ENCODE measurements at regions not wholly inside any gene's neighbourhood (a gene's known extent, or its start where the extent isn't known, plus 50 kb on each side); places are given as distances from the start of the nearest gene placed in this dataset.
"Not testable (repeated sequence)": the region's sequence is repeated elsewhere in the genome, so short reads cannot be mapped to it uniquely, and the experiment has no call there.

DNA sequence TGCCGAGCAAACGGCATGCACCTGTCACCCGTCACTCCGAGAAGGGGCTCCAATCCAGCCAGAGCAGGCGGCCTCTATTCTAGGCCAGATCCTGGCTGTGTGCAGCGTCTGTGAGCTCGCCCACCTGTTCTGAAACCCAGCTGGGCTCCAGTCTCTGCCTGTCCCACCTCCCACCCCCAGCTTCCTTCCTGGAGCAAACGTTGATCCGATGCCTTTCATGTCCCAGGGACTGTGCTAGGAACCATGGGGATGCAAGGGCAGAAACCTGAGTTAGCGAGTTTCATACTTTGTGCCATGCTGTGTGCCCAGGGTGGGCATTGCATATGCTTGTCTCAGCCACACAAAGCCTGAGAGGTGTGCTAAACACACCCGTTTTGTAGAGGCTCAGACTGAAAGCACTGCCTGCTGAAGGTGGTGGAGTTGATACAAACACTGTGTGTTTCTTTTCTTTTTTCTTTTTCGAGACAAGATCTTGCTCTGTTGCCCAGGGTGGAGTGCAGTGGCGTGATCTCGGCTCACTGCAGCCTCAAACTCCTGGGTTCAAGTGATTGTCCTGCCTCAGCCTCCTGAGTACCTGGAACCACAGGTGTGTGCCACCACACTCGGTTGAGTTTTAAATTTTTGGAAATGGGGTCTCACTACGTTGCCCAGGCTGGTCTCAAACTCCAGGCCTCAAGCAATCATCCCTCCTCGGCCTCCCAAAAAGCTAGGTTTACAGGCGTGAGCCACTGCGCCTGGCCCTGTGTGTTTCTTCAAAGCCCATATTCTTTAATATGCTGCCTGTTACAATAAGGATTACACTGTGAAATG lies 84.1 kb upstream of the MED13L start:
- no peak for DNase-seq

GRCh38 chr12:116365114-116365513 lies 87.6 kb upstream of the MED13L start:
- no peak for DNase-seq

DNA sequence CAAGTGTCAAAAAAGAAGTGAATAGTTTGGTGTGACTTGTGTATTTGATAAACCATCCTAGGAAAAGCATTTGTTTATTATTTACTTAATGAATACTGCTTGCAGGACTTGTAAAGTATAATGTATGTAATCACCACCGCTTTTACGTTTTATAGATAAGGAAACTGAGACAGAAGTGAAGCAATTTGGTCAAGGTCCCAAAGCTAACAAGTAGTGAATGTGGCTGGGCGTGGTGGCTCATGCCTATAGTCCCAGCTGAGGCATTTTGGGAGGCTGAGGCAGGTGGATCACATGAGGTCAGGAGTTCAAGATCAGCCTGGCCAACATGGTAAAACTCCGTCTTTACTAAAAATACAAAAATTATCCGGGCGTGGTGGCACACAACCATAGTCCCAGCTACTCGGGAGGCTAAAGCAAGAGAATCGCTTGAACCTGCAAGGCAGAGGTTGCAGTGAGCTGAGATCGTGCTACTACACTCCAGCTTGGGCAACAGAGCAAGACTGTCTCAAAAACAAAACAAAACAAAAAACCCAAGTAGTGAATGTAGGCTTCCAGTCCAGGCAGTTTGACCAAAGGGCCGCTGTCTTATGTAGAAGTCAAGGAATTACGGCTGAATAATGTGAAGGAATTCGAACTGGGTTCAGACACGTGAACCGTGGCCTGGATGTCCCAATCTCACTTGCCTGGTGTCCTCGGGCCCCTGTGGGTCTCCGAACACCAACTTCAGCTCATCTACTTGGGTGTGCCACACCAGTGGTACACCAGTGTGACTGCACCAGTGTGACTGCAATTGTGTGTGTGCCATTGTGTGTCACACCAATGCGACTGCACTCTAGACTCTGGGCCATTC lies 88.3 kb upstream of the MED13L start:
- DNase-seq = no peak

DNA sequence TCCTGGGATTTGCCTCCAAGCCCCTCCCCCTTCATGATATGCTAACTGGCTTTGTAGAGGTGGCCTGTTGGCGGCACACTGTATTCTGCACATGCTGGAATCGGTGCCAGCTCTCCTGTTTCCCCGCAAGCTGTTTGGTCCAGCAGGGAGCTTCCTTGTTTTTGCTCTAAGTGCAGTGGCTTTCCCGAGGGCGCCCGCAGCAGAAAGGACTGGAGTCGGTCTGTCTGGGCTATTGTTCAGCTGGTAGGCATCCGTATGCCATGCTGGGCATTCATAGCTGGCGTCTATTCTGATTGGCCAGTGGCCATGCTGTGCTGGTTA lies 88.9 kb upstream of the MED13L start:
- DNase-seq = no peak

- DNase-seq = no peak
These were observed 89.3 kb upstream of the MED13L start for GRCh38 chr12:116366824-116367223.

GRCh38 chr12:116368196-116369194 lies 91.0 kb upstream of the MED13L start:
- DNase-seq = no peak

- DNase-seq = no peak
These were observed 92.5 kb upstream of the MED13L start for GRCh38 chr12:116370004-116370404.

DNA sequence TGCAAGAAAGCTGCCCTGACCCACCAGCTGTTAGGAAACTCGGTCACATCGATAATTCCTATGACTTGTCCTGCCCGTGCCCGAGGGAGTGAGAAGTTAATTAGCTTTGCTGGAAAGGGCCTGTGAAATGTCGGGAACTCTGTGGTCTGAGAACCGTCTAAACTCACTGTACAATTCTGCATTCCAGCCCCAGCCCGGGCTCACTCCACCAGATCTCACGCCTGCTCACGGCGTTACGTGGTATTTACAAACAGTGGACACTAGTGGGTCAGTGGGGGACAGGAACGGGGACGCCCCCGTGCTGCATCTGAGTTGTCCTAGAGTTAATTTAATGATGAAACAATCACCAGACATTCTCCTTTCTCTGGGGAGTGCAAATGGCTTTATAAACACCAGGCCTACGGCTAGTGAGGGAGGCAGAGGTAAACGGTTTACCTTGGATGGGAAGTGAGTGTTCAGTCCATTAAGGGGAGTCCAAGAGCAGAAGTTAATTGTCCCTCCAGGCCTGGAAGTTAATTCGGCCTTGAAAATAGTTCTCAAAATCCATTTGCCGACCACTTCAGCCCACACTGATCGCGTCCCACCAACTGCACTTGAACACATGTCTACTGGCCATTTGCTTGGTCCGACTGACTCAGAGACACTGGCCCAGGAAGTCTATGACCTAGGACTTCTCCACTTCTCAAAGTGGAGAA lies 93.5 kb upstream of the MED13L start:
- DNase-seq = no peak

- no peak for DNase-seq
These were observed 95.3 kb upstream of the MED13L start for GRCh38 chr12:116372815-116373214.

DNA sequence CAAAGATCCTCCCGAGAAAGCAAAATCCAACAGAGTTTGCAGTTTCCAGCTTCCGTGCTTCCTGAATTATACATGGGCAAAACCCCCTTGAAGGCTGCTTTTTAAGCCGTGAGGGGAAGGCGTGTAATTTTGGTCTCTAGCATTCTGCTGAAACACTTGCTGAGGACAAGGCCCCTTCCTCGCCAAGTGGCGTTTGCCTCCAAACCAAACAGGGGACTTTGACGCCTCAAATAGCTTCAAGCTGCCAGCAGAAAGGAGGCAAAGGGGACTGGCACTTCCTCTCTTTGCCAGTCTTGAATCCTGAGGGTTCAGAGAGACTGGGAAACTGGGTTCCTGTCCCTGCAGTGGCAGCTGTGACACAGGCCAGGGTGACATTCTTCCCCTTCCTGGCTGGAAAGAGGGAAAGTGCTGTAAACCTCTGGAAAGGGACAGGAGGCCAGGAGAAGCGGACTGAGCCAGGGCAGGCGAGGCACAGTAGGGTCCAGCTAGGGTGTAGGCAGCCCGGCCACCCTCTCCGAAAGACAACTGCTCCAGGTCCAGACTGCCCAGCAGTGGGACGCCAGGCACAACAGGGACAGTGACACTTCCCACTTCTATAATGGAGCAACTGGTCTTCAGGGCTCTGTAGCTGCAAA lies 96.2 kb upstream of the MED13L start:
- no peak for DNase-seq

DNA sequence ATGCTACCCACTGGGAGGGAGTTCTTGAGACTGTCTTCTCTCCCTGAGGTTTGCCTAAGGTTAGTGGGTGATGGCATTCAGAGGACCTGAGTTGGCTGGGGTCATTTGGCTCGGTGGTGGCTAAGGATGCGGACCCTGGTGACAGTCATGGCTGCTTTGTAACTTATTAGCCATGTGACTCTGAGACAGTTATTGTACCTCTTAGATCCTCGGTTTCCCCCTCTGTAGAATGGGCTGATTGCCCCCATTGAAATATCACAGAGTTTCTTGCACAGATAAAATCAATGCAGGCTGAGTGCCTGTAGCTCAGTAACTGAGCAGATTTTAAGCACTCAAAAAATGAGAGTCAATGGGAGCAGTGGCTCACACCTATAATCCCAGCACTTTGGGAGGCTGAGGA lies 96.7 kb upstream of the MED13L start:
- DNase-seq = no peak

DNA sequence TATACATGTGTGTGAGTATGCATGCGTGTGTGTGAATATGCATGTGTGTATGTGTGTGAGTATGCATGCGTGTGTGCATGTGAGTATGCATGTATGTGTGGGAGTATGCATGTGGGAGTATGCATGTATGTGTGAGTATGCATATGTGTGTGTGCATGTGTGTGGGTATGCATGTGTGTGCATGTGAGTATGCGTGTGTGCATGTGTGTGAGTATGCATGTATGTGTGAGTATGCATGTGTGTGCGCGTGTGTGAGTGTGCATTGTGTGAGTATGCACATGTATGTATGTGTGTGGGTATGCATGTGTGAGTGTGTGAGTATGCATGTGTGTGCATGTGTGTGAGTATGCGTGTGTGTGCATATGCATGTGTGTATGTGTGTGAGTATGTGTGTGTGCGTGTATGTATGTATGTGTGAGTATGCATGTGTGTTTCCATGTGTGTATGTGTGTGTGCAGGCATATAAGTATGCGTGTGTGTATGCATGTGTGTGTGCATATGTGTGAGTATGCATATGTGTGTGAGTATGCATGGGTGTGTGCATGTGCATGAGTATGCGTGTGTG lies 97.9 kb upstream of the MED13L start:
- no peak for DNase-seq

DNA sequence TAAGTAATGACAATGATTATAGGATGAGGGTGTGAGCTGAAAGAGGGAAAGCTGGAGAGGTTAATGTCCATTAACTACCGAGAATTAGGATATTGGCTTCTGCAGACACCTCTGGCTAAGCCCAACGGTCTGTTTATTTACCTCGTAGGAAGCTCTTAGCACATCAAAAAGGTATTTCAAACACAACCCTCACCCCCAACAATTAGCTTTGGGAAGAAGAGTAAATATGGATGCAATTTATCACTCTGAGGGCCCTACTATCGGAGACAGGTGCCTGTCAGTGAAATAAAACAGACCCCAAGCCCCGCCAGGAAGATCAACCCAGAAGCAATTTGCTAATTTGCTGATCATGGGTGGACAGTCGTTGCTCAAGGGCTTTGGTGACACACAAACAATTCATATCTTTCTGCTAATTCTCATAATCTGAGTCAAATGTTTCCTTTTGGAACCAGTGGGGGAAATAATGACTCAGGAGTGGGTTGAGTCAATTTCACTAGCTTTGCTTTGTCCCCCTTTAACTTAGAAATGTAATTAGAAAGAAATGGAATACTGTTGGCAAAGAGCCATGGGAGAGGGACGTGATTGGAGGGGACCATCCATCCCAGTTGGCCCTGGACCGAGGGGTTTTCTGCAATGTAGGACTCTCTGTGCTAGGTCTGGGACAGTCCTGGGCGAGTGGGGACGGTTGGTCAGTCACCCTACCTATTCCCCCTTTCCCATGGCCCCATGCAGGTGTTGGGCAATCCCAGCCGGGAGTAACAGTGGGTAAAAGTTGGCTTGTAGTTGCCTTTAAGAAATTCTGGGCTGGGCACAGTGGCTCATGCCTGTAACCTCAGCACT lies 99.1 kb upstream of the MED13L start:
- DNase-seq = no peak

DNA sequence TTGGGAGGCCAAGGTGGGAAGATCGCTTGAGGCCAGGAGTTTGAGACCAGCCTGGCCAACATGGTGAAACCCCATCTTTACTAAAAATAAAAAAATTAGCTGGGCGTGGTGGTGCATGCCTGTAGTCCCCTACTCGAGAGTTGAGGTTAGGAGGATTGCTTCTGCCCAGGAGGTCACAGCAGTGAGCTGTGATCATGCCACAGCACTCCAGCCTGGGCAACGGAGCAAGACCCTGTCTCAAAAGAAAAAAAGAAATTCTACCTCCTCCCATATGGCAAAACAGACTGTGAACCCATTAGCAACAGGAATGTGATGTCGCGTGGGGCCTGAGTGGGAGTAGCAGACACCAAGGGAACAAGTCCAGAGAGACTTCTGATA lies 99.7 kb upstream of the MED13L start:
- DNase-seq = not testable (repeated sequence)

GRCh38 chr12:116378002-116378401 lies 100.5 kb upstream of the MED13L start:
- no peak for DNase-seq

GRCh38 chr12:116380108-116380507 lies 102.6 kb upstream of the MED13L start:
- DNase-seq = no peak

GRCh38 chr12:116380740-116381139 lies 103.2 kb upstream of the MED13L start:
- DNase-seq = not testable (repeated sequence)

- DNase-seq = no peak
These were observed 103.8 kb upstream of the MED13L start for GRCh38 chr12:116381240-116381743.

DNA sequence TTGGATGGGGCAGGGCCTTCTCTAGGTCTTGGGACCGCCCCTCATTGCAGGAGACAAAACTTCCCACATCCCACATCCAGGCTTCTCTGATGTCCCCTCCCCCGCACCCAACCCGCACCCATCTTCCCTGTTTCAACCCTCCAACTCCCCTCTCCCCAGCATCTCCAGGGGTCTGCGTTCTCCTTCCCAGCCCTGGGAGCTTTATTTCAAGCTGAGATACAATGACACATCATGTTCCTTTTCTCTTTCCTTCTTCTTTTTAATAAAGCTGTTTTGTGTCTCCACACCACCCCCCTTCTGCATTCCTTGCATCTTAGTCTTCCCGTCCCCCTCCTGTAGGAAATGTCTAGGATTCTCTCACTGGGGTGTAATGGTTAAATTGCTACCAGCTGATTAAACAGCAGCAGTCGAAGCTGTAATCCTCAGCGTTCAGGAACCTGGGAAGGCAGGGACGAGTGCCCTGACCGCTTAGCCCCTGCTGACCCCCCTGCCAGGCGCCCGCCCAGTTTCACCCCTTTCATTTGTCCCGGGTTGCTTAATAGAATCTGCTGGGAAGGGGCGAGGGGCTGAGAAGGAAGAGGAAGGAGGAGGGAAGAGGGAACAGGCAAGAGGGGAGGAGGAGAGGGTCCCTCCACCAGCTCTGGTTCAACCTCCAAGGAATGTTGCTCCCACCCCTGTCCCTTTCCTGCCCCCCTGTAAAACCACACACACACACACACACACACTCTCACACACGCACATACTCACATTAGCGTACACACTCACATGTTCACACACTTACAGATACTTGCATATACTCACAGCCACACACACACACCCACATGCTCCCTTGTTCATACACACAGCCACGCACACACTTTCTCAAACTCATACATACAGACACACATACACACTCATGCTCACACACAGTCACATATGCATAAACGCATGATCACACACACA lies 104.5 kb upstream of the MED13L start:
- no peak for DNase-seq

All from CD4-positive, alpha-beta T cell treated with Interferon gamma for 1 hour (primary cell).